A549 (cell line): ENCODE measurements at regions not wholly inside any gene's neighbourhood (a gene's known extent, or its start where the extent isn't known, plus 50 kb on each side); places are given as distances from the start of the nearest gene placed in this dataset.

ENCODE experiments used
- EP300 ChIP-seq, 2 experiments: fragments of >200 bp; sonication (Bioruptor Twin); formaldehyde crosslinking; IDR thresholded peaks; 2 replicates in 1 of 2; 3 replicates in 1 of 2; pipeline ENCODE4 v1.6.1; 2016 to 2017
- PHF8 ChIP-seq: fragments of 200-600 bp; sonication (generic); IDR thresholded peaks from 2 replicates; pipeline ENCODE4 v1.6.1; 2016; ENCODE audit warnings: low read depth, mild to moderate bottlenecking, antibody characterized with exemption, moderate library complexity, borderline replicate concordance
- POLR2A ChIP-seq: IDR thresholded peaks from 2 replicates; pipeline ENCODE4 v1.6.1; 2012; ENCODE audit warnings: mild to moderate bottlenecking, low read length
- RNF2 ChIP-seq: fragments of 200-600 bp; sonication (generic); IDR thresholded peaks from 2 replicates; pipeline ENCODE4 v1.6.1; 2016; ENCODE audit warnings: low read depth, mild to moderate bottlenecking, antibody characterized with exemption, moderate library complexity, borderline replicate concordance
- ZFP36 ChIP-seq: fragments of 450-650 bp; IDR thresholded peaks from 2 replicates; pipeline ENCODE4 v1.6.1; 2014; ENCODE audit warnings: borderline replicate concordance; ENCODE audit not compliant: partially characterized antibody
- TF ChIP-seq, protein P1 (sequence below): fragments of >200 bp; sonication (Bioruptor Twin); formaldehyde crosslinking; IDR thresholded peaks from 3 replicates; pipeline ENCODE4 v1.5.1; 2016
- TF ChIP-seq, protein P2 (sequence below): IDR thresholded peaks from 2 replicates; pipeline ENCODE4 v1.6.1; 2012

DNA sequence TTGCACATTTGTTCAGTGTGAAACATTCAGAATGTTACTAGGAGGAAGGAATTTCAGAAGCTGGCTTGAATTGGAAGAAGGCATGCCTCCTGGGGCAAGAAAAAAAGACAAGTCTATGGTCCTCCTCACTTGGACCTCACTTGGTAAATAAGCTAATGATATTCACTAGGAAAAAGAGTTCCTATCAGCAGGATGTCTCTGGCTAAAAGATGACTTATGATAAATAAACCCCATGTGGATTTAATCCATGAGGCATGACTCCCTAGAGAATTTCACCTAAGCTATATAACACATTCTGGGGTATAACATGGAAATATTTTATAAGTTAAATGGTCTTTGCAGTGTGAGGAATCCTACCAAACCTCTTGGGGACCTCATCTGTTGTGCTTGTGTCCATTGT, 199.9 kb downstream of the LRIG3 start:
- TF ChIP-seq, protein P1, sequence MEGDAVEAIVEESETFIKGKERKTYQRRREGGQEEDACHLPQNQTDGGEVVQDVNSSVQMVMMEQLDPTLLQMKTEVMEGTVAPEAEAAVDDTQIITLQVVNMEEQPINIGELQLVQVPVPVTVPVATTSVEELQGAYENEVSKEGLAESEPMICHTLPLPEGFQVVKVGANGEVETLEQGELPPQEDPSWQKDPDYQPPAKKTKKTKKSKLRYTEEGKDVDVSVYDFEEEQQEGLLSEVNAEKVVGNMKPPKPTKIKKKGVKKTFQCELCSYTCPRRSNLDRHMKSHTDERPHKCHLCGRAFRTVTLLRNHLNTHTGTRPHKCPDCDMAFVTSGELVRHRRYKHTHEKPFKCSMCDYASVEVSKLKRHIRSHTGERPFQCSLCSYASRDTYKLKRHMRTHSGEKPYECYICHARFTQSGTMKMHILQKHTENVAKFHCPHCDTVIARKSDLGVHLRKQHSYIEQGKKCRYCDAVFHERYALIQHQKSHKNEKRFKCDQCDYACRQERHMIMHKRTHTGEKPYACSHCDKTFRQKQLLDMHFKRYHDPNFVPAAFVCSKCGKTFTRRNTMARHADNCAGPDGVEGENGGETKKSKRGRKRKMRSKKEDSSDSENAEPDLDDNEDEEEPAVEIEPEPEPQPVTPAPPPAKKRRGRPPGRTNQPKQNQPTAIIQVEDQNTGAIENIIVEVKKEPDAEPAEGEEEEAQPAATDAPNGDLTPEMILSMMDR: no peak
- TF ChIP-seq POLR2A: no peak
- TF ChIP-seq, protein P2, sequence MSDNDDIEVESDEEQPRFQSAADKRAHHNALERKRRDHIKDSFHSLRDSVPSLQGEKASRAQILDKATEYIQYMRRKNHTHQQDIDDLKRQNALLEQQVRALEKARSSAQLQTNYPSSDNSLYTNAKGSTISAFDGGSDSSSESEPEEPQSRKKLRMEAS: no peak
- TF ChIP-seq RNF2: no peak
- TF ChIP-seq ZFP36: no peak
- TF ChIP-seq PHF8: no peak
- no peak for TF ChIP-seq EP300 (IDR thresholded peaks at IDR 0.05)
